Stromal cell of bone marrow (primary cell): ENCODE measurements at regions not wholly inside any gene's neighbourhood (a gene's known extent, or its start where the extent isn't known, plus 50 kb on each side); places are given as distances from the start of the nearest gene placed in this dataset.
A peak's percentile ranks its signal among the peaks of the same experiment; 100 is the strongest.

Source experiments
- DNase-seq: peaks from one replicate; pipeline ENCODE4 v3.0.0-alpha.2; 2012; ENCODE audit warnings: low read depth

GRCh38 chr21:34192646-34193285, 119.4 kb downstream of the MRPS6 start:
- no peak for DNase-seq

GRCh38 chr21:34195335-34195734, 122.0 kb downstream of the MRPS6 start:
- no peak for DNase-seq

GRCh38 chr21:34196996-34197395, 123.6 kb downstream of the MRPS6 start:
- no peak for DNase-seq

- no peak for DNase-seq
These were observed 124.2 kb downstream of the MRPS6 start for GRCh38 chr21:34197561-34197960.

GRCh38 chr21:34198231-34199120, 125.1 kb downstream of the MRPS6 start:
- DNase-seq: no peak

- no peak for DNase-seq
These were observed 125.9 kb downstream of the MRPS6 start for GRCh38 chr21:34199121-34199910.

- DNase-seq: no peak
These were observed 127.0 kb downstream of the MRPS6 start for GRCh38 chr21:34200288-34200905.

- no peak for DNase-seq
These were observed 127.6 kb downstream of the MRPS6 start for GRCh38 chr21:34201001-34201400.

GRCh38 chr21:34201481-34201858, 128.1 kb downstream of the MRPS6 start:
- DNase-seq: no peak

- DNase-seq: no peak
These were observed 129.4 kb downstream of the MRPS6 start for GRCh38 chr21:34202553-34203372.

GRCh38 chr21:34203851-34204420, 130.6 kb downstream of the MRPS6 start:
- DNase-seq: no peak

- DNase-seq: no peak
These were observed 131.4 kb downstream of the MRPS6 start for GRCh38 chr21:34204481-34205439.

GRCh38 chr21:34205811-34206571, 132.6 kb downstream of the MRPS6 start:
- DNase-seq: peak; percentile 23

- DNase-seq: no peak
These were observed 140.6 kb downstream of the MRPS6 start for GRCh38 chr21:34213959-34214358.

- no peak for DNase-seq
These were observed 142.1 kb downstream of the MRPS6 start for GRCh38 chr21:34215501-34215900.

GRCh38 chr21:34215911-34216717, 142.7 kb downstream of the MRPS6 start:
- peak; percentile 19 for DNase-seq

- DNase-seq: no peak
These were observed 143.3 kb downstream of the MRPS6 start for GRCh38 chr21:34216718-34217032.

- DNase-seq: no peak
These were observed 143.9 kb downstream of the MRPS6 start for GRCh38 chr21:34217263-34217662.
